HepG2 (cell line): ENCODE measurements at regions not wholly inside any gene's neighbourhood (a gene's known extent, or its start where the extent isn't known, plus 50 kb on each side); places are given as distances from the start of the nearest gene placed in this dataset.

Experiments
- ATAC-seq: fragments of 200-7000 bp; cut with Tn5 transposase; 3 replicates; pipeline ENCODE4 v1.9.1; 2020; ENCODE audit warnings: mild to moderate bottlenecking, moderate library complexity
- BruUV-seq: library from RNA; stranded (reverse); fragments of 400-500 nt; replicated peaks from 2 replicates; lab custom pipeline; 2021; lab: Mats Ljungman, UMichigan
- CTCF ChIA-PET: fragments of 300-600 bp; formaldehyde crosslinking; extraction: SDS; loops from one replicate; lab custom pipeline; 2021; ENCODE audit warnings: low total read pairs, inconsistent platforms, low intra/inter-chr PET ratio; lab: Yijun Ruan, JAX
- POLR2A ChIA-PET: fragments of 350-600 bp; sonication (Branson Sonifier 250); formaldehyde crosslinking; loops from one replicate; lab custom pipeline; 2020; ENCODE audit warnings: antibody characterized with exemption, inconsistent platforms; lab: Yijun Ruan, JAX
- DNase-seq: peaks from one replicate; pipeline ENCODE4 v3.0.0-alpha.2; 2015; ENCODE audit warnings: low spot score
- FAIRE-seq: peaks from 3 replicates; lab custom pipeline; 2011; peaks lifted over from hg19 to GRCh38; lab: Jason Lieb, UNC
- H2AFZ ChIP-seq: one replicate; pipeline ENCODE4 v1.6.1; 2011; ENCODE audit warnings: low read length, inconsistent platforms
- H3K27ac ChIP-seq: fragments of 300-600 bp; 3 replicates; pipeline ENCODE4 v1.8.0; 2011; ENCODE audit warnings: mixed run types, mild to moderate bottlenecking, mixed read lengths, low read length, inconsistent platforms; ENCODE audit not compliant: insufficient read depth; ENCODE audit errors: extremely low read length
- H3K27me3 ChIP-seq, 2 experiments: fragments of 200-600 bp in 1 of 2; 2 replicates in 1 of 2; 3 replicates in 1 of 2; pipeline versions ENCODE4 v1.6.0 to v1.8.0; 2011; ENCODE audit warnings: low read length in 2 of 2, mild to moderate bottlenecking in 2 of 2, moderate library complexity in 2 of 2, inconsistent platforms in 1 of 2; ENCODE audit not compliant: insufficient read depth in 2 of 2, control insufficient read depth in 1 of 2
- H3K36me3 ChIP-seq, 2 experiments: fragments of 200-600 bp in 1 of 2; replicated peaks in 1 of 2; 2 replicates in 1 of 2; 3 replicates in 1 of 2; pipeline versions ENCODE4 v1.5.1 to v1.8.0; 2011; ENCODE audit warnings: low read length in 2 of 2, inconsistent platforms in 1 of 2; ENCODE audit not compliant: insufficient read depth in 2 of 2, control insufficient read depth in 1 of 2
- H3K4me1 ChIP-seq: 2 replicates; pipeline ENCODE4 v1.5.1; 2012; ENCODE audit warnings: low read length, inconsistent platforms; ENCODE audit not compliant: insufficient read depth
- H3K4me2 ChIP-seq: 2 replicates; pipeline ENCODE4 v1.6.0; 2011; ENCODE audit warnings: low read depth, low read length, inconsistent platforms
- H3K4me3 ChIP-seq, 3 experiments: fragments of 200-600 bp in 1 of 3; sonication (generic), shearing (Covaris generic) in 1 of 3; replicated peaks in 1 of 3; 2 replicates each; pipeline ENCODE4 v1.5.1; 2011 to 2016; ENCODE audit warnings: low read length in 3 of 3, inconsistent platforms in 2 of 3, low read depth in 2 of 3, mild to moderate bottlenecking in 2 of 3, control low read depth in 1 of 3, mixed read lengths in 1 of 3; ENCODE audit not compliant: insufficient read depth in 1 of 3
- H3K79me2 ChIP-seq: one replicate; pipeline ENCODE4 v1.6.1; 2011; ENCODE audit warnings: low read length, inconsistent platforms; ENCODE audit not compliant: insufficient read depth
- H3K9ac ChIP-seq: 2 replicates; pipeline ENCODE4 v1.6.0; 2011; ENCODE audit warnings: mild to moderate bottlenecking, low read depth, low read length, inconsistent platforms; ENCODE audit not compliant: insufficient read depth
- H3K9me3 ChIP-seq: 2 replicates; pipeline ENCODE4 v1.5.1; 2012; ENCODE audit warnings: mild to moderate bottlenecking, low read length
- H4K20me1 ChIP-seq: 2 replicates; pipeline ENCODE4 v1.6.0; 2011; ENCODE audit warnings: inconsistent platforms, mild to moderate bottlenecking, low read length, moderate library complexity; ENCODE audit not compliant: insufficient read depth
- ETV5 ChIP-seq: IDR thresholded peaks from 2 replicates; pipeline ENCODE4 v1.6.1; 2018; ENCODE audit warnings: missing biosample characterization, missing genetic modification reagents, inconsistent platforms, borderline replicate concordance
- RFX1 ChIP-seq: fragments of 450-650 bp; IDR thresholded peaks from 2 replicates; pipeline ENCODE4 v1.6.1; 2017
- SAP130 ChIP-seq: IDR thresholded peaks from 2 replicates; pipeline ENCODE4 v1.6.1; 2016; ENCODE audit warnings: low read depth
- SRSF4 ChIP-seq: fragments of 200-400 bp; formaldehyde crosslinking; IDR thresholded peaks from one replicate; pipeline ENCODE4 v1.6.1; 2018; ENCODE audit warnings: mild to moderate bottlenecking, low read depth, low read length, moderate library complexity; ENCODE audit not compliant: poor library complexity, severe bottlenecking
- ZNF577 ChIP-seq: sonication (generic); formaldehyde crosslinking; IDR thresholded peaks from 2 replicates; pipeline ENCODE4 v1.4.0; 2020; ENCODE audit warnings: mild to moderate bottlenecking, low read depth, missing genetic modification reagents, borderline replicate concordance
- WGBS: methylation state at CpG from one replicate; pipeline ENCODE4 v1.1.6; 2017; ENCODE audit warnings: low lambda C conversion rate; 5-methylcytosine and 5-hydroxymethylcytosine counted together
- in situ Hi-C: cut with HindIII; loops from 2 replicates; pipeline ENCODE4 v1.10.0; 2017; ENCODE audit warnings: low pct_unique_long_range_greater_than_20kb; ENCODE audit not compliant: extremely low pct_ligation_motif_present
- intact Hi-C: fragments of 100-400 bp; cut with micrococcal nuclease; formaldehyde crosslinking; loops from one replicate; pipeline ENCODE4 v1.10.0; 2022; ENCODE audit not compliant: unreplicated experiment
- TF ChIP-seq, protein P1 (sequence below): sonication (generic); formaldehyde crosslinking; IDR thresholded peaks from 2 replicates; pipeline ENCODE4 v1.4.0; 2020; ENCODE audit warnings: missing genetic modification reagents

DNA sequence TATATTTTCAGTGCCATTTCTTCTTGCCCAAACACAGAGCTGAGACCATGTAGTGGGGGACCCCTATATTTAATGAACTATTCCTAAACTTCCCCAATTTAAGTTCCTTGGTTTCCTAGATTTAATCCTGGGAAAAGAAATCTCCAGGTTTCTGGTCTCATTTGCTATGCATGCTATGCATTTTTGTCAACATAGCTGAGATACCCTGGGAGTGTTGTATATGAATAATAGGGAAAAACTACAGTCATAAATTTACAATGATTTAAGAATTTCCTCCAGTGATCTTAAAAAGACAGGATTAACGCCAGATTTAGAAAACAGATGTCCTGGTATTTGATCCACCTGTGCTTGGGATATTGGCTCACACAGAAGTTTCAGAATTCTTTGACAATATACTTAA, 136.8 kb upstream of the RAPGEF2 start:
- intact Hi-C loops = no loop called here
- no TSS peak for BruUV-seq
- Histone ChIP-seq H2AFZ (no peak overlapping the region), H4K20me1 (no peaks in the 10 kb centered on the region), H3K4me2 (no peak overlapping the region), H3K4me3 (no peak overlapping the region), H3K9me3 (no peaks in the 10 kb centered on the region), H3K27me3 (no peaks in the 10 kb centered on the region), H3K27ac (no peak overlapping the region), H3K36me3 (no peaks in the 10 kb centered on the region), H3K4me1 (no peaks in the 10 kb centered on the region), H3K9ac (no peak overlapping the region), H3K79me2 (no peaks in the 10 kb centered on the region)
- no peak for ATAC-seq
- 6% methylated on average over 1 of the region's 1 CpG for WGBS
- no peak for TF ChIP-seq RFX1
- no peak for DNase-seq
- no peak for FAIRE-seq
- CTCF ChIA-PET = no interaction called here
- POLR2A ChIA-PET = no interaction called here
- in situ Hi-C loops = no loop called here

DNA sequence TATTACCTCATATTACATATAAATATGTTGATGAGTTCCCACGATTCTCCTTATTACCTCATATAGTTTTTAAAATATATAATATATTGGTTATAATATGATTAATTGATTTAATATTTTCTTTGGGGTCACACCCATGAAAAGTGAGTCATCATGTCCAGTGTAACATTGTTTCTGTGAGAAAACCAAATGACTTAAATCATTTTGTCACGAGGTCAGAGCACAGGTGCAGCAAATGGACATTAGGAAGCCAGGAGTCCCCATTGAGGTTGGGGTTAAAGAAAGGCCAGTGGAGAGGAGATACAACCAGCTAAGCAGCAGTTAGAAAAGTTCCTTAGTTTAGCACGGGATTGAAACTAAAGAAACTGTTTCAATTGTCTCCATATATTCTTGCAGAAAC, 133.9 kb upstream of the RAPGEF2 start:
- ChIA-PET POLR2A (no interaction called here), CTCF (no interaction called here)
- H3K79me2 ChIP-seq = no peaks in the 10 kb centered on the region
- H3K4me1 ChIP-seq = no peaks in the 10 kb centered on the region
- no peak overlapping the region for H3K4me3 ChIP-seq
- DNase-seq (no peak), ATAC-seq (no peak), FAIRE-seq (no peak)
- H3K9me3 ChIP-seq = no peaks in the 10 kb centered on the region
- H3K9ac ChIP-seq = no peak overlapping the region
- no peak overlapping the region for H3K4me2 ChIP-seq
- peaks cover 0 to 3% of the 10 kb centered on the region in 2 experiments; a peak in 1 of 5 replicates for H3K27me3 ChIP-seq
- no peak overlapping the region for H3K27ac ChIP-seq
- H2AFZ ChIP-seq = no peak overlapping the region
- no peaks in the 10 kb centered on the region for H3K36me3 ChIP-seq
- H4K20me1 ChIP-seq = no peaks in the 10 kb centered on the region
- intact Hi-C loops = no loop called here
- no TSS peak for BruUV-seq
- TF ChIP-seq ZNF577 (CRISPR knock-in tag) (no peak), ETV5 (no peak), SAP130 (CRISPR knock-in tag) (no peak), SRSF4 (no peak)
- TF ChIP-seq, protein P1, sequence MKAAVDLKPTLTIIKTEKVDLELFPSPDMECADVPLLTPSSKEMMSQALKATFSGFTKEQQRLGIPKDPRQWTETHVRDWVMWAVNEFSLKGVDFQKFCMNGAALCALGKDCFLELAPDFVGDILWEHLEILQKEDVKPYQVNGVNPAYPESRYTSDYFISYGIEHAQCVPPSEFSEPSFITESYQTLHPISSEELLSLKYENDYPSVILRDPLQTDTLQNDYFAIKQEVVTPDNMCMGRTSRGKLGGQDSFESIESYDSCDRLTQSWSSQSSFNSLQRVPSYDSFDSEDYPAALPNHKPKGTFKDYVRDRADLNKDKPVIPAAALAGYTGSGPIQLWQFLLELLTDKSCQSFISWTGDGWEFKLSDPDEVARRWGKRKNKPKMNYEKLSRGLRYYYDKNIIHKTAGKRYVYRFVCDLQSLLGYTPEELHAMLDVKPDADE (CRISPR knock-in tag) = no peak
- in situ Hi-C loops = no loop called here
- WGBS = 1% methylated on average over 3 of the region's 3 CpGs
